Skin epidermis (tissue), 12 donors: ENCODE measurements at regions not wholly inside any gene's neighbourhood (a gene's known extent, or its start where the extent isn't known, plus 50 kb on each side); places are given as distances from the start of the nearest gene placed in this dataset.
"Not testable (repeated sequence)": the region's sequence is repeated elsewhere in the genome, so short reads cannot be mapped to it uniquely, and the experiment has no call there.

ENCODE experiments used
- H3K27ac ChIP-seq, 21 experiments: fragments of 200-600 bp; sonication (generic) in 11 of 21; one replicate each; pipeline ENCODE4 v1.5.0; 2020; ENCODE audit warnings: mild to moderate bottlenecking in 3 of 21, inconsistent platforms in 2 of 21, moderate library complexity in 2 of 21
- H3K4me3 ChIP-seq, 7 experiments: fragments of 200-600 bp; sonication (generic) in 2 of 7; one replicate each; pipeline ENCODE4 v1.5.0; 2020; ENCODE audit warnings: inconsistent platforms in 2 of 7, mild to moderate bottlenecking in 2 of 7, moderate library complexity in 1 of 7

DNA sequence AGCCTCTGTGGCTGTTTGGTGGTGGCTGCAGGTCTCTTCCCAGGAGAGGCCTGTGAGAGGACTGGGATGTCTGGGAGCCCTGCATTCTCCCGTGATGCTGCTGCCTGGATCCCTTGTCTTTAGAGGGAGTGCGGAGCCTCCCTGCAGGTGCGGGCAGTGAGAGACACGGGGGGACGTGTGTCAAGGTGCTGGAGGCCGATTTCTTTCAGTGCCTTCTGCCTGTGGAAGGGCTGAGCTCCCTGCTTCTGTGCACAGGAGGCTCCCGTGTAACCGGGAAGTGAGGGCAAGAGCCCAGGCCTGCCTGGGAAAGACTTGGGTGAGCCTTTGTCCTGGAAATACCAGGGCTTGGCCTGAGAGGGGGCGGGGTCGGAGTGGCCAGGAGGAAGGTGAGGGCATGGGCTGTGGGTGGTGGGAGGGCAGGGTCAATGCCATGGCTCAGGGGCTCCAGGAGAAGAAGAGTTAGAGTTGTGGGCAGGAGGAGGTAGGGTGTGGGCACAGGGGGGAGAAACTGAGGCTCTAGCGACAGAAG, 372.2 kb downstream of the TMEM121 start:
- Histone ChIP-seq H3K27ac (no peak overlapping the region), H3K4me3 (no peak overlapping the region)

DNA sequence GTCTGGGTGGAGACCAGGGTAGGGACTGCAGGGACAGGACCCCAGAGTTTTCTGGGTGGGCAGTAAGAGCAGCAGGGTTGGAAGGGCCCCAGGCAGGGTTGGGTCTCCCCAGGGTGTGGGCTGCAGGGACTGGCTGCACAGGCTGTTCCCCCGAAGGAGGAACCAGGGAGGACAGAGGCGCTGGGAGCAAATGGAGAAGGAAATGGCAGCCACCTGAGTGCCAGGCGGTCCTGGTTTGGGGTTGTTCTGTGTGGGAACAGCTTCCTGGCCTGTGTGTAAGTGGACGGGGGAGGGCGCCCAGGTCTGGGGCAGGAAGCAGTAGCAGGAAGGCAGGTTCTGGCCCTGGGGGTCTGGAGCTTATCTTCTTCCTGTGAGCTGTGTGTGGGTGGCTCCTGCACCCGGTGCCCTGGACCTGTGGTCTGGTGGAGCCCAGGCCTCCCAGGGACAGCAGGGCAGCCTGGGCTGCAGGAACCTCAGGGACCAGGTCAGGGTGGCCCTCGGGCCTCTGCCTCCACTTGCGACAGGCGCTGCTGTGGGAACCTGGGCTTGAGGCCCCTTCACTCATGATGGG, 372.8 kb downstream of the TMEM121 start:
- Histone ChIP-seq H3K27ac (no peak overlapping the region), H3K4me3 (no peak overlapping the region)

DNA sequence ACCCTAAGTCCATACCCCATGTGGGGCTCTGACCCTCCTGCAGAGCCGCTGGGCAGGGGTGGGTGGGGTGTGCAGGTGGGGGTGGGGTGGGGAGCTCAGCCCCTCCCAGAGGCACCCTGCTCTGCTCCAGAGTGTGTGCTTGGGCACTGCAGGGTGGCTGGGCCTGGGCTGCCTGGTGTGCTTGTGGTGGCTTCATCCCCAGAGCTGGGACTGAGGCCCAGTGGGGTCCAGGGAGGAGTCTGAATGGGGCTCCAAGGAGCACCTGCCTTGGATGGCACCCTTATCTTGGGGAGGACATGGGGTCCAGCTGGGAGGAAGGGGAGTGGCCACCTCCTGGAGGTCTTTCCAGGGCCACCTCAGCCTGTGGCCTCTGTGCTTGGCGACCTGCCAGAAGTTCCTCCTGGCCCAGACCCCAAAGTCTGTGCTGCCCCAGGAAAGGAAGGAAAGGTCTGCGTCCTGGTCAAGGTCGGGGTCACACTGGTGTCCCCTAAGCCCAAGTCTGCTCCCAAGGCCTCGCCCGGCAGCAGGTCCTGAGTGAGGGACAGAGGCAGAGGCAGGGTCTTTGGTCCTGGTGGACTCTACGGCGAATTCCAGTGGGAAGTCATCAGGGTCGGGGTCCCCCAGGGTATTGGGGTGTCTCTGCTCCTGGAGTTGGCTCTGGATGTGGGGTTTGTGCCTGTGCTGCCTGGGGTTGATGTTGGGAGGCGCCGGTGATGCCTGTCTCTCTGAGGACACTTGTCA, 373.4 kb downstream of the TMEM121 start:
- H3K4me3 ChIP-seq: no peak overlapping the region

DNA sequence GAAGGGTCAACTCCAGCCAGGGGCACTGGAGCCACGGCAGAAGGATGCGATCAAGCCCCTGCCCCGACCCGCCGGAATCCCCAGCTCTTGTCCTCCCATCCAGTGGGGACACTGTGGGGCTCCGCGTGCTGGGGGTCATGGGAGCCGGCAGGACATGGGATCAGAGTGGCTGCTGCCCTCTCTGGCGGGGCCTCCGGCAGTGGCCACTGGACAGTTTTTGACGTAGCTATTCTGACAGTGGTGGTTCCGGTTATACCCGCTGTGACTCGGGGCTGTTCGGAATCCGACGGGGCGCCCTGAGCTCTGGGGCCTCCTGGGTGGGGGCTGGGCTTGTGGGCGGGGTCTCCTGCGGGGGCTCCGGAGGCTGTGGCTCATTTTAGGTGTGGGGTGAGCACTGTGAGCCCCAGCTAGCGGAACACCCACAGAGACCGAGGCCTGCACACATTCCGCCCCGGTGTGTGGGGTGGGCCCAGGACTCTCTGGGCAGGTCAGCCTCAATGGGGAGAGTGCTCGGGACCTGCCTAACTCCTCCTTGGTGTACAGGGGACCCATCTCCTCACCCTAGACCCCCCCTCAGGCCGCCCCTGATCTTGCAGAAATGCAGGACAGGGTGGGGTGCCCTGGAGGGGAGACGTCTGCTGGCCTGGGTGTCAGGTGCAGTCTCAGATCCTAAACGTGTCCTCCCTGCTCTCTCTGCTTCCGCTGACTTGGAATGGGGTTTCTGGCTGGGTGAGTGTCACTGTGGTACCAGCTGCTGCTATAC, 374.2 kb downstream of the TMEM121 start:
- Histone ChIP-seq H3K27ac (no peak overlapping the region), H3K4me3 (no peak overlapping the region)

More for the DNA sequence above, 373.4 kb downstream of the TMEM121 start:
- H3K27ac ChIP-seq: no peak overlapping the region

DNA sequence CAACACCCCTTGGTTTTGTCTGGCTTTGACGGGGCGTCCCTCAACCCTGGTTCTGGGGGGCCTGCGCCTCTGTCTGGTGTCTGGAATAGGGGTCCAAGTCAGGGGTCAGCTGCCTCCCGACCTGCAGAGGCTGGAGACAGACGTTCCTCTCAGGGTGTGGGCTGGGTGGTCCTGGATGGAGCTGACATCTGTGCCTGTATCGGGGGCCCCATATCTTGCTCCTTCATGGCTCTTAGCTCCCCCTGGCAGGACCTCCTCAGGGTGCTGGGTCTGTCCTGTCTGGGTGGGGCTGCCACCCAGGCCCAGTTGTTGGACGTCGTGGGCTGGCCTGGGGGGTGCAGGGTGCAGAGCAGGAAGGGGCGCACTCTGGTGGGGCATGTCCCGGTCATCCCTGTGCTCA, 374.8 kb downstream of the TMEM121 start:
- Histone ChIP-seq H3K27ac (no peak overlapping the region), H3K4me3 (no peak overlapping the region)

DNA sequence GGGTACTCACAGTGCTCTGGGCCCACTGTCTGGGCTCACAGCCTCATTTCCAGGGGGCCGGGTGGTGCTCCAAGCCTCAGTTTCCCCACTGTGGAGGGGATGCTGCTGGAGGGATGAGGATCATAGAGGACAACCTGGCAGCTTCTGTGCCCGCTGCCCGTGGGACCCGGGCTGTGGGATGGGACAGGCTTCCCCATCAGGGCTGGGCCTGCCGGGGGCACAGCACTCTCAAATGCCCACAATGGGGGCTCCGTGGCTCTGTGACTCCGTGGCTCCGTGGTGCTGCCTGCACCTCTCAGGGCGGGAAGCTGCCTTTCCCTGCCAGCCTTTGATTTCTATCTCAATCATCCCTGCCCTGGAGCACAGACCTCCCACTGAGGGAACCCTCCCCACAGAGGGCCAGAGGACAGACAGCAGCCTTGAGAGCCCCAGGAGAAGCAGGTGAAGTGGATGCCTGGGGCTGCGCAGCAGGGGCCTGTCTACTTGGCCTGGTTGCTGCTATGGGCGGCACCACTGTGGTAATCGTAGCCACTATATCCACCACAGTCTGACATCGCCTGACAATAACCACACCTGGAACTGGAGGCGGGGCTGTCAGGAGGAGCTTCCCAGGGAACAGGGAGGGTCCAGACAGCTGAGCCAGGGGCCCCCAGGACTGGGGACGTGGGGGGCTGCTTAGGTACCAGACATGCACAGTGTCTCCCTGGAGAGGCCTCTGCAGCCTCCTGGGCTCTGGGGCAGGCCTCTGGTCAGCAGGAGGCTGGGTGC, 375.9 kb downstream of the TMEM121 start:
- peak overlapping the region in 1 of 21 experiments; percentile 24 for H3K27ac ChIP-seq
- H3K4me3 ChIP-seq: no peak overlapping the region

DNA sequence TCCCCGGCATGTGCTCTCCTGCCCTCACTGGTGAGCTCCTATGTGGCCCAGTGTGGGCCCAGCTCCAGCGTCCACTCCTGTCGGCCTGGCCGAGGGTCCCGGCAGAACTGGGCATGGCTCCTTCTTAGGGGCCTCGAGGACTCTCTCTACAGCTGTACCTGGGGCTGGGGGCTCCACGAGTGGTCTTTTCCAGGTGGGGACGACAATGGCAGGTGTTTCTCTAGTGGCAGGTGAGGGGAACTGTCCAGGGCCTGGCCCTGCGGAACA, 376.4 kb downstream of the TMEM121 start:
- H3K27ac ChIP-seq: peak overlapping the region in 1 of 21 experiments; percentile 24
- H3K4me3 ChIP-seq: not testable (repeated sequence)

DNA sequence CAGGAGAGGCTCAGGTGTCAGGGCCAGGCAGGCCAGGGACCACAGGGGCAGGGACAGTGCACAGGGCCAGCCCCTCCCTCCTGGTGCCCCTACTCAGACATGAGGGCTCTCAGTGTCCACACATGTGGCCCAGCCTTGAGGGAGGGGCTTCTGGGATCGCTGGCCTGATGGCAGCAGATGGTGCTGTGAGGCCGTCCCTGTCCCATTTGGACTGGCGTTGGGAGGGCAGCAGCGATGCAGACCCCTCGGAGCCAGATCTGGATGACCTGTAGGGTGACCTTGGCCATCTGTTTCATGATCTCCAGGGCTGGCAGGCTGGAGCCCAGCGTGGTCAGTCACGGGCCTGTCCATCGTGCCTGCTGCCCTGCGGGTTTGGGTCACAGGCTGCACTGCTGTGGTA, 377.6 kb downstream of the TMEM121 start:
- no peak overlapping the region for H3K27ac ChIP-seq
- H3K4me3 ChIP-seq: no peak overlapping the region

DNA sequence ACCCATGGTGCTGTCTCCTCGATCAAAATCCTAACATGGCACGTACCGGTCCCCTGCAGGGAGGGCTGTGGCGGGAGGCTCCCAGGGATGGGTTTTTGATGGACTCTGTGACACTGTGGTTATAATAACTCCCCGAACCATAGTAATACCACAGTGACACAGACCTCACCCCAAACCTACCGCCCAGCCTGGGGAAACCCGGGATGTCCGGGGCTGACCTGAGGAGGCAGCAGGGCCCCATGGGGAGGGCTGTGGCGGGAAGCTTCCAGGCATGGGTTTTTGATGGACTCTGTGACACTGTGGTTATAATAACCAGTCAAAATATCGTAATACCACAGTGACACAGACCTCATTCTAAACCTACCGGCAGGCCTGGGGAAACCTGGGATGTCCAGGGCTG, 378.0 kb downstream of the TMEM121 start:
- H3K4me3 ChIP-seq: no peak overlapping the region
- H3K27ac ChIP-seq: no peak overlapping the region

DNA sequence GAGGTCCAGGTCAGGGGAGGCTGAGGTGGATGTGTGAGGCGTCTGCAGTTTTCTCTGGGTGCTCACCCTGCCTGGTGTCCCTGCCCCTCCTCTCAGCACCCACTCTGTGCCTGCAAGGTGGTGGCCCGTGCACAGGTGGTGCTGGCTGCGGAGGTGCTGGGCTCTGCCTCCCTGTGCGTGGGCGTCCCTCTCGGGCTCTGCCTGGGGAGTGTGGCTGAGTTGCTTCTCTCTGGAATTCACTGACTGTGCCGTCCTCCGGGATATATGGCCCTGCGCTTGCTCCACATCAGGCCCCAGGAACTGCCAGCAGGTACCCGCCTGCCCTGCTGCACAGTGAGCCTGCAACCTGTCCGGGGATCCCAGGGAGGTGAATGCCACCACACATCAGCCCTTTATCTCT, 379.1 kb downstream of the TMEM121 start:
- no peak overlapping the region for H3K27ac ChIP-seq
- H3K4me3 ChIP-seq: no peak overlapping the region

DNA sequence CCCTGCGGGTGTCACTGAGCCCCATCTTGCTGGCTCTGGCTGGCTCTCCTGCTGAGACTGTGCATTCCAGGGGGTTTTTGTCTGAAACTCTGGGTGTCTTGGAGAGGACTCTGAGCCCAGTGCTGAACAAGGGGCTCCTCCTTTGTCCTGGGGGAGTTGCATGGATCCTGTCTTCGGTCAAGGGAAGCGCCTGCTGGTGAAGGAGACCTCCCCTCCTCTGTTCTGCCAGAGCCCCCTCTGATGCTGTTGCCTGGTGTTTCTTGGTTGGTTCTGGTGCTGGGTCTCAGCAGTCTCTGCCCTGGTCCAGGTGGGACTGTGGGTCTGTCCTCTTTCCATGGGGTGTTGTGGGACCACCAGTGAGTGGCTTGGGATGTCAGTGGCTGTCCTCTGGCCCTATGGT, 380.9 kb downstream of the TMEM121 start:
- Histone ChIP-seq H3K4me3 (no peak overlapping the region), H3K27ac (no peak overlapping the region)

DNA sequence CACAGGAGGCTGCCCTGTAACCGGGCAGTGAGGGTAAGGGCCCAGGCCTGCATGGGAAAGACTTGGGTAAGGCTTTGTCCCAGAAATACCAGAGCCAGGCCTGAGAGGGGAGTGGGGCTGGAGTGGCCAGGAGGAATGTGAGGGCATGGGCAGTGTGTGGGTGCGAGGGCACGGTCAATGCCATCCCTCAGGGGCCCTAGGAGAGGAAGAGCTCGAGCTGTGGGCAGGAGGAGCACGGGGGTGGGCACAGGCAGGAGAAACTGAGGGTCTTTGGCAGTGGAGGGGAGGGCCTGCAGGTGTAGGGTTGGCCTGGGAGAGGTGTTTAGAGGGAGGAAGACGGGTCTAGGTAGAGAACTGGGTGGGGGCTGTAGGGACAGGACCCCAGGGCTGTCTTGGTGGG, 381.6 kb downstream of the TMEM121 start:
- H3K4me3 ChIP-seq: no peak overlapping the region
- H3K27ac ChIP-seq: no peak overlapping the region

DNA sequence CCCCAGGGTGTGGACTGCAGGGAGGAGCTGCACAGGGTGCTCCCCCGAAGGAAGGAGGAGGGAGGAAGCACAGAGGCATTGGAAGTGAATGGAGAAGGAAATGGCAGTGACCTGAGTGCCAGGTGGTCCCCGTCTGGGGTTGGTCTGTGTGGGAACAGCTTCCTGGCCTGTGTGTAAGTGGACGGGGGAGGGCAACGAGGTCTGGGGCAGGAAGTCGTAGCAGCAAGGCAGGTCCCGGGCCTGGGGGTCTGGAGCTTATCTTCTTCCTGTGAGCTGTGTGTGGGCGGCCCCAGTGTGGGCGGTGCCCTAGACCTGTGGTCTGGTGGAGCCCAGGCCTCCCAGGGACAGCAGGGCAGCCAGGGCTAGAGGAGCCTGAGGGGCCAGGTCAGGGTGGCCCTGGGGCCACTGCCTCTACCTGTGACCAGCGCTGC, 382.1 kb downstream of the TMEM121 start:
- no peak overlapping the region for H3K4me3 ChIP-seq
- no peak overlapping the region for H3K27ac ChIP-seq

DNA sequence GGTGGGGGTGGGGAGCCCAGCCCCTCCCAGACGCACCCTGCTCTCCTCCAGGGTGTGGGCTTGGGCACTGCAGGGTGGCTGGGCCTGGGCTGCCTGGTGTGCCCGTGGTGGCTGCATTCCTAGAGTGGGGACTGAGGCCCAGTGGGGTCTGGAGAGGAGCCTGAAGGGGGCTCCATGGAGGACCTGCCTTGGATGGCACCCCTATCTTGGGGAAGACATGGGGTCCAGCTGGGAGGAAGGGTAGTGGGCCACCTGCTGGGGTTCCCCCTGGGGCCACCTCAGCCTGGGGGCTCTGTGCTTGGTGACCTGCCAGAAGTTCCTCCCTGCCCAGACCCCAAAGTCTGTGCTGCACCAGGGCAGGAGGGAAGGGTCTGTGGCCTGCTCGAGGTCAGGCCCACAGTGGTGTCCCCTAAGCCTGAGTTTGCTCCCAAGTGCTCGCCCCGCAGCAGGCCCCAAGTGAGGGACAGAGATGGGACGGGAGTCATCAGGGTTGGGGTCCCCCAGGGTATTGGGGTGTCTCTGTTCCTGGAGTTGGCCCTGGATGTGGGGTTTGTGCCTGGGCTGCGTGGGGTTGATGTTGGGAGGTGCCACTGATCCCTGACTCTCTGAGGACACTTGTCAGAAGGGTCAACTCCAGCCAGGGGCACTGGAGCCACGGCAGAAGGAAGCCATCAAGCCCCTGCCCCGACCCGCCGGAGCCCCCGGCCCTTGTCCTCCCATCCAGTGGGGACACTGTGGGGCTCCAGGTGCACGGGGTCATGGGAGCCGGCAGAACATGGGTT, 382.9 kb downstream of the TMEM121 start:
- no peak overlapping the region for H3K27ac ChIP-seq
- no peak overlapping the region for H3K4me3 ChIP-seq

DNA sequence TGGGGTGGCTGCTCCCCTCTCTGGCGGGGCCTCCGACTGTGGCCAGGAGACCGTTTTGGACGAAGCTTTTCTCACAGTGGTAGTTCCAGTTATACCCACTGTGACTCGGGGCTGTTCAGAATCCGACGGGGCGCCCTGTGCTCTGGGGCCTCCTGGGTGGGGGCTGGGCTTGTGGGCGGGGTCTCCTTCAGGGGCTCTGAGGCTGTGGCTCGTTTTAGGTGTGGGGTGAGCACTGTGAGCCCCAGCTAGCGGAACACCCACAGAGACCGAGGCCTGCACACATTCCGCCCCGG, 383.4 kb downstream of the TMEM121 start:
- H3K4me3 ChIP-seq, H3K27ac ChIP-seq: not testable (repeated sequence)

DNA sequence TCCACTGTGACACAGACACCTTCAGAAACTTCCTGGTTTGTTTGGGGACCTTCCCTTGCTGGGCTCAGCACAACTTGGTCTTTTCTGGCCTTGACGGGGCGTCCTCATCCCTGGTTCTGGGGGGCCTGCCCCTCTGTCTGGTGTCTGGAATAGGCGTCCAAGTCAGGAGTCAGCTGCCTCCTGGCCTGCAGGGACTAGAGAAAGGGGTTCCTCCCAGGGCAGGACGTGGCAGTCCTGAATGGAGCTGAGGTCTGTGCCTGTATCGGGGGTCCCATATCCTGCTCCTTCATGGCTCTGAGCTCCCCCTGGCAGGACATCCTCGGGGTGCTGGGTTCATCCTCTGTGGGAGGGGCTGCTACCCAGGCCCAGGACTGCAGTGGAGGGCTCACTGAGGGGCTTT, 384.0 kb downstream of the TMEM121 start:
- Histone ChIP-seq H3K27ac (no peak overlapping the region), H3K4me3 (no peak overlapping the region)

DNA sequence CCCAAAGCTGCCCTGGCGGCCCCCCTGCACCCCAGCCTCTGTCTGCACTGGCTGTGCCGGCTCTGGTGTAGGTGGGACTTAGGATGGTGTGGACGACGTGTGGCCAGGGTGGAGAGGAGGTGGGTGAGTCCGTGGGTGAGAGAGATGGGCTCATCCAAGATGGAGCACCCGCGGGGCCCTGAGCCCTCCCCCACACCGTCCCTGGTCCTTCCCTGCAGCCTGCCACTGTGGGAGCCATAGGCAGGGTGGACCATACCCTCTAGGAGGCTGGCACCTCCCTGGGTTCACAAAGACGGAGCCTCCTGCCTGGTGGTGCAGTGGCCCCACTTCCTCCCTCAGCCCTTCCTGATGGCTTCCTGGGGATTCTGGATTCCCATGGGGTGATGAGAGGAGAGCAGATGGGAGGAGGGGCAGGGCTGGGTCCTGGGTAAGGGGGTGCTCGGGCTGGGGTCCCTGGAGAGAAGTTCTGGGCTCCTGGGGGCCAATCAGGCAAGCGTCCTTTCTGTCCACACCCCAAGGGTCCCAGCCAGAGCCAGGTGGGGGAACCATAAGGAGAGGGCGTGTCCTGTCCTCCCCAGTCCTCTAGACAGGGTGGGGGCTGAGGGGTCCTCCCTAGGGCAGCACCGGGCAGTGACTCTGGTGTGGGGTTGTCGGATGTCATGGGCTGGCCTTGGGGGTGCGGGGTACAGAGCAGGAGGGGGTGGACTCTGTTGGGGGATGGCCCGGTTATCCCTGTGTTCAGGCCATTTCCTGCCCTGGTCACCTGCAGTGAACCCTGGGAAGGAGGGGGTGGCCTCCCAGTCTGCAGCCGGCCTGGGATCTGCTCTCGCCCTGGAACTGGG, 384.8 kb downstream of the TMEM121 start:
- Histone ChIP-seq H3K4me3 (no peak overlapping the region), H3K27ac (no peak overlapping the region)

DNA sequence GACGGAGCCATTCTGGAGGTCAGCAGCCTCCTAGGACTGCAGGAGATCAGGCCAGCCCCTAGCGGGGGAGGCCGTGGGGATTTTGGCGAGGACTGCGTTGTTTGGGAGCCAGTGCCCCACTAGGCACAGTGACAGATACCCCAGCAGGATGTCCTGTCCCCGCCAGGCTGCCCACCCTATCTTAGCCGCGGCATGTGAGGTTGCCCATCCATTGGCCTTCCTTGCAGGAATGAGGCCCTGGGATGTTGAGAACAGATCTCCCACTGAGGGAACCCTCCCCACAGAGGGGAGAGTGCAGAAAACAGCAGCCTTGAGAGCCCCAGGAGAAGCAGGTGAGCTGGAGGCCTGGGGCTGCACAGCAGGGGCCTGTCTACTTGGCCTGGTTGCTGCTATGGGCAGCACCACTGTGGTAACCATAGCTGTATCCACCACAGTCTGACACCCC, 385.5 kb downstream of the TMEM121 start:
- H3K27ac ChIP-seq, H3K4me3 ChIP-seq: not testable (repeated sequence)

DNA sequence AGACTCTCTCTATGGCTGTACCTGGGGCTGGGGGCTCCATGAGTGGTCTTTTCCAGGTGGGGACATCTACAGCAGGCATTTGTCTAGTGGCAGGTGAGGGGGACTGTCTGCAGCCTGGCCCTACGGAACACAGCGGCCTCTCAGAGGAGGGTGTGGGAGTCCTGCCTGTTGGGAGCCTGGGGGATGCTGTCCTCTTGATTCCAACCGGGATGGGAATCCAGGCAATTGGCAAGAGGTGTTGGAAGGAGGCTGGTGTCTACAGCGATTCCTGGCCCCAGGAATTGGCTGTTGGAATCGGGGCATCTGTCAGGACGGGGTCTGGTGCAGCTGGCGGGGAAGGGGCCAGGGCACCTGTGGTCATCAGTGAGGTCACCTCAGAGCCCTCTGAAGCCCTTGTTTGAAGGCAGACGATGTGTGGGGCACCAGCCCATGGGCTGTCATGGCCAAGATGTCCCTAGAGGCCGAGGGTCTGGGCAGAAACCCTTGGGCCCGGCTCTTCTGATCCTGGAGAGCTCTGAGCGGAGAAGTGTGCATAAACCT, 386.3 kb downstream of the TMEM121 start:
- no peak overlapping the region for H3K4me3 ChIP-seq
- no peak overlapping the region for H3K27ac ChIP-seq
